HG03342 (cell line): ENCODE measurements at regions not wholly inside any gene's neighbourhood (a gene's known extent, or its start where the extent isn't known, plus 50 kb on each side); places are given as distances from the start of the nearest gene placed in this dataset.
"Not testable (repeated sequence)": the region's sequence is repeated elsewhere in the genome, so short reads cannot be mapped to it uniquely, and the experiment has no call there.

Source experiments
- ATAC-seq: cut with Tn5 transposase; IDR thresholded peaks from one replicate; pipeline ENCODE4 v1.9.1; 2021; ENCODE audit warnings: mild to moderate bottlenecking, moderate library complexity; ENCODE audit not compliant: unreplicated experiment

- ATAC-seq = no peak
These were observed 66.6 kb downstream of the TNFAIP3 start for GRCh38 chr6:137933696-137934095.

DNA sequence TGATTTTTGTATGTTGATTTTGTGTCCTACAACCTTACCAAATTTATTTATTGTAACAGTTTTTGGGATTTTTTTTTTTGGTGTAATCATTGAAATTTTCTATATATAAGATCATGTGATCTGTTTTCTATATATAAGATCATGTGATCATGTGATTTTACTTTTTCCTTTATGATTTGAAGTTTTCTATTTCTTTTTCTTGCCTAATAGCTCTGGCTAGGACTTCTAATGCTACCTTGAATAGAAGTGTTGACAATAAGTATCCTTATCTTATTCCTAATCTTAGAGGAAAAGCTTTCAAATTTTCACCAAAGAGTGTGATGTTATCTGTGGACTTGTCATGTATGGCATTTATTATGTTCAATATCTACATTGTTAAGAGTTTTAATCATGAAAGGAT lies 69.7 kb downstream of the TNFAIP3 start:
- no peak for ATAC-seq

DNA sequence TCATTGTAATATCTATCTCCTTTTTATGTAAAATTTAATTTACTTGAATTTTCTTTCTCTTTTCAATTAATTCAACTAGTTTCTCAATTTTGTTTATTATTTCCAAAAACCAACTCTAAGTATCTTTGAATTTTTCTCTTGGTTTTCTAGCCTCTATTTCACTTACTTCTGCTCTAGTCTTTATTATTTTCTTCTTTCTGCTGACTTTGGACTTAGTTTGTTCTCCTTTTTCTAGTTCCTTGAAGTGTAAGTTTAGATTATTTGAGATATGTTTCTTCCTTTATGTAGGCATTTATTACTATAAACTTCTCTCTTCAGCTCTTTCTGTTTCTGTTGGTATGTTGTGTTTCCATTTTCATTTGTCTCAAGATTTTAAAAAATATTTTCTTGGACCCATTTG lies 70.8 kb downstream of the TNFAIP3 start:
- ATAC-seq = no peak

DNA sequence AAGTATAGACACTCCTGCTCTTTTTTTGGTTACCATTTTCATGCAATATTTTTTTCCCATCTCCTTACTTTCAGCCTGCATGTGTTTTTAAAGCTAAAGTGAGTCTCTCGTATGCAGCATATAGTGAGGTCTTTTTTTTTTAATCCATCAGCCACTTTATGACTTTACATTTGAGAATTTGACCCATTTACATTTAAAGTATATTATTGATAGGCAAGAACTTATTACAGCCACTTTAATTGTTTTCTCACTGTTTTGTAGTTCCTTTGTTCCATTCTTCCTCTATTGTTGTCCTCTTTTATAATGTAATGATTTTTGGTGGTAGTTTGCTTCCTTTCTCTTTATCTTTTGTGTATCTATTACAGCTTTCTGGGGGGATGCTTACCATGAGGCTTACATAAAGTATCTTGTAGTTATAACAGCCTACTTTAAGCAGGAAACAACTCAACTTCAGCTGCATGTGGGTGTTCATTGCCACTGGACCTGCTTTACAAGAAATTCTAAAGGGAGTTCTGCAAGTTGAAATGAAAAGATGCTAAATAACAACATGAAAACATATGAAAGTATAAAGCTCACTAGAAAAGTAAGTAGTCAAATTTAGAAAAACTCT lies 71.8 kb downstream of the TNFAIP3 start:
- no peak for ATAC-seq

DNA sequence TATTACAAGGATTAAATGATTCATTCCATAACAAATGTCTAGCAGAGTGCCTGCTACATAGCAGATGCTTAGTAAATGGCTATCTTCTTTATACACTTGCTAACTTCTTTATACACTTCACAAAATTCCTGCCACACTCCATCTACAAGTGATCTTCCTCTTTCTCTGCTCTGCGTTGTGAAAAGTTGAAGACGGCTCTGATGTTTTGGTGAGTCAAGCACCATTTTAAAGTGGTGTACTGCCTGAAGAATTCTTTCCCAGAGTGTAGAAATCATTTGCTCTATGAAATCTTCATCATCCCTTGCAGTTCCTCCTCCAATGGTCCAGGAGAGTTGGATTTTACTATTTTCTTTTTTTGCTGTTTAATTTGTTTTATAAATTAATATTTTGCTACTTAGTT lies 74.9 kb downstream of the TNFAIP3 start:
- no peak for ATAC-seq

DNA sequence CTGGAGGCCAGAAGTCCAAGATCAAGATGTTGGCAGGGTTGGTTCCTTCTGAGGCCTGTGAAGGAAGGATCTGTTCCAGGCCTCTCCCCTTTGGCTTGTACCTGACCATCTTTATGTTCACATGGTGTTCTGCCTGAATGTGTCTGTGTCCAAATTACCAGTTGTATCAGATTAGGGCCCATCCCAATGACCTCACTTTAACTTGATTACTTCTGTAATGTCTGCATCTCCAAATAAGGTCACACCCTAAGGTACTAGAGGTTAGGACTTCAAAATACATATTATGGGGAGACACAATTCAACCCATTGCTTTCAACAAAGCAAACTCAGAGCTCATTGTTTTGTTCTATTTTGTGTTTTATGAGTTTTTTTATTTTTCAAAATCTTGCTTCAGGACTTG lies 75.7 kb downstream of the TNFAIP3 start:
- ATAC-seq = no peak

GRCh38 chr6:137944381-137944780 lies 77.3 kb downstream of the TNFAIP3 start:
- ATAC-seq = not testable (repeated sequence)

GRCh38 chr6:137944793-137945498 lies 77.9 kb downstream of the TNFAIP3 start:
- ATAC-seq = peak; percentile 29

- ATAC-seq = peak; percentile 67
These were observed 82.8 kb downstream of the TNFAIP3 start for GRCh38 chr6:137949686-137950390.

GRCh38 chr6:137950581-137950980 lies 83.5 kb downstream of the TNFAIP3 start:
- ATAC-seq = peak; percentile 49

DNA sequence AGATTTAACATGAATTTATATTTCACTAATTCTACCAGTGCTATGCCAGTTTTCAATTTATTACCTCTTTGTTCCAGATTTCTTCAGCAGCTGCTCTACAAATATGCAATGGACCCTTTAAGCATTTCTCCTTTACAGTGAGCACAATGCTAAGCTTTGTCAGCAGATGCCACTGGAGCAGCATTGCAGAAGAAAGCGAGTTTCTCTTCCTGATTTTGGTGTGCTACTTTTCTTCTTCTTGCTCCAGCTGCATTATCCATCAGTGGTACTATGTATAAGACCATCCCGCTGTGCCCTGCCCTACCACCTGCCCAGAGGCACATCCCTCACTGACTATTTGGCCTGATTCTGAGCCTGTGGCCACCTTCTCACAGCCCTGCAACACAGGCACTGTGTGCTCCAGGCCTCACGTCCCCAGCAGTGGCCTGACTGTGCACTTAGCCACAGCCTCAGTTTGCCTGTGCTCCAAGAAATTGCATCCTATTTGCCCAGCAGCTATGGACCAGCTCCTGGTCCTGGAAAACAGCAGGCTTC lies 84.1 kb downstream of the TNFAIP3 start:
- no peak for ATAC-seq

GRCh38 chr6:137952247-137952646 lies 85.2 kb downstream of the TNFAIP3 start:
- ATAC-seq = no peak

DNA sequence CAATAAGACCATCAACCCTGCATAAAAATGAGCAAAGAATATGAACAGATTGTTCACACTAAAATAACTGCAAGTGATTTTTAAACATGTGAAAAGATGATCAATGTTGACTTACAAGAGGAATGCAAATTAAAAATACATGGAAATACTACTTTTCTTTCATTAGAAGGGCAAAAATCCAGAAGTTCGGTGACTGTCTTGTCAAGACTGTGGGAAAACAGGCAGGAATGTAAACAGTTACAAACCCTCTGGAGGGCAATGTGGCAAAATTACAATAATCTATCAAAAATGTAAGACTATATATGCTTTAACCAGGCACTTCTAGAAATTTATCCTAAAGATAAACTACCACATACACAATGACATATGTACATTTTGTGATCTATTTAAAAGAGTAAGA lies 86.7 kb downstream of the TNFAIP3 start:
- ATAC-seq = no peak

GRCh38 chr6:137954253-137954652 lies 87.2 kb downstream of the TNFAIP3 start:
- no peak for ATAC-seq

GRCh38 chr6:137956098-137956488 lies 89.0 kb downstream of the TNFAIP3 start:
- no peak for ATAC-seq

- ATAC-seq = no peak
These were observed 90.4 kb downstream of the TNFAIP3 start for GRCh38 chr6:137957471-137957870.

GRCh38 chr6:137958811-137959565 lies 91.9 kb downstream of the TNFAIP3 start:
- ATAC-seq = no peak

GRCh38 chr6:137962725-137963124 lies 95.7 kb downstream of the TNFAIP3 start:
- ATAC-seq = no peak

GRCh38 chr6:137964876-137965275 lies 97.8 kb downstream of the TNFAIP3 start:
- ATAC-seq = no peak

GRCh38 chr6:137967689-137968454 lies 100.8 kb downstream of the TNFAIP3 start:
- no peak for ATAC-seq

DNA sequence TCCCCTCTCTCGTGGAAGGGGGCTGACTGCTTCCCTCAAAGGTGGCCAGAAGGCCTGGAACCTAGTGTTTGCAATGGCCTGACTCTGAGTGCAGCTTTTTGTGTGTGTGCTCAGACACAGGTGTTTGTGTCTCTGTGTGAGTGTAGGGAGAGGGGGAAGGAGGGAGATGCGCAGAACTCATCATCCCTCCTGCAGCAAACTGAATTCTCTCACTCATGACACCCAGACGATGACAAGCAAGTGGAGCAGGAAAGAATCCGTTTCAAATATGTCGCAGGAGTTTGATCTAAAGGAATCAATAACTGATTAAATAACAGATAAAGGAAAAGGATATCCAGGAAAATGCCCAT lies 101.4 kb downstream of the TNFAIP3 start:
- no peak for ATAC-seq
